ENCODE measurements at regions not wholly inside any gene's neighbourhood (a gene's known extent, or its start where the extent isn't known, plus 50 kb on each side); places are given as distances from the start of the nearest gene placed in this dataset.
A peak's percentile ranks its signal among the peaks of the same experiment; 100 is the strongest.

DNA sequence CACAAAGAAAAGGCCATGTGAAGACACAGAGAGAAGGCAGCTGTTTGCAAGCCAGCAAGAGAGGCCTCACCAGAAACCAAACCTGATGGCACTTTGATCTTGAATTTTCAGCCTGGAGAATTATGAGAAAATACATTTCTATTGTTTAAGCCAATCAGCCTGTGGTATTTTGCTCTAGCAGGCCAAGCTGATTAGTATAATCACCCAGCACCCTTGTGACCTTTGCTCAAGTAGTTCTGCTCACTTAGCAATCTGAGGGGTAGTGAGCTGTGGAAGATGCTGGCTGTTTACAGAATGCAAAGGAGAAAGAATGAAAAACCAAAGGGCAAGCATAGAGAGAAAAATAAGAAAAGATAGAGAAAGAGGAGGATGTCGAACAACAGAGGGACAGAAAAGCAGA lies 396.4 kb upstream of the BOD1L1 start:
- no peak for DNase-seq (ENCODE audit: low read depth, low spot score)
- in situ Hi-C loops (cut with HindIII; ENCODE audit: low pct_unique_long_range_greater_than_20kb, low sequenced_read_pairs), result no loop called here

- no peak for DNase-seq (ENCODE audit: low read depth, low spot score)
- in situ Hi-C loops (cut with HindIII; ENCODE audit: low pct_unique_long_range_greater_than_20kb, low sequenced_read_pairs), result no loop called here
These were observed 397.6 kb upstream of the BOD1L1 start for GRCh38 chr4:14025111-14025510.

DNA sequence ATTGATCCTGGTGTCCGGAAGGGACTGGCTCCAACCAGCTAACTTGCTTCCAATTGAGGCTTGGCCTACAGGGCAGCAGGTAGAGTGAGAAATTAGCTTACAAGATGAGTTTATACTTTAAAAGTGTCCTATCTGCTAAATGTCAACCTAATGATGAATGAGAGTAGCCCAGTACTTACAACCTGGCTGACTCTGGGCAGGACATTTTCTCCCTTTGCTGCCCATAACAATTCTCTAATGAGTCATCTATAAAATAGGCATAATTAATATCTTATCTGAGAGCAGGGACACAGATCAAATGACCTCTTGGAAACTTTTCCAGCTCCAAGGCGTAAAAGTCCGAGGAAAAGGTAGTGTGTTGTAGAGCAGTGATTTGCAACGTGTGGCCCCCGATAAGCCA lies 398.4 kb upstream of the BOD1L1 start:
- in situ Hi-C loops (cut with HindIII; ENCODE audit: low pct_unique_long_range_greater_than_20kb, low sequenced_read_pairs), result no loop called here
- no peak for DNase-seq (ENCODE audit: low read depth, low spot score)

GRCh38 chr4:14028862-14029261 lies 401.3 kb upstream of the BOD1L1 start:
- in situ Hi-C loops (cut with HindIII; ENCODE audit: low pct_unique_long_range_greater_than_20kb, low sequenced_read_pairs), result no loop called here
- DNase-seq (ENCODE audit: low read depth, low spot score), result no peak

DNA sequence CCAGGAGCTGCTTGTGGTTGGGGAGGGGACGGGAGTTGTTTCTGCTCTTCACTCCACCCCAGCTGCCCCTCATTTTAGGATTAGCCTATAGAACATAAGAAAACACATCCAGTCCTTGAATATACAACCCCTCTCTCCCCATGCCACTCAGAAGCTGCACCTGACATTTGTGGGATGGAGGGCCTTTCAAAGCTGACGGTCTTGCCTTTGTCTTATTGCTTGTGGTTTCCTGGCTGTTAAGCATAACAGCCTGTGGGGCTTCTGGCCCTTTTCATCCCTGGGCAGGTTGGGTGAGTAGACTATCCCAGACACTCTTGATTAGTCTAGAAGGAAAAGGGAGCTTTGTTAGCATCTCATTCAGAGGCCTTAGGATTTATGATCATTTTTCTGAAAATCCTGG lies 407.6 kb upstream of the BOD1L1 start:
- no peak for DNase-seq (ENCODE audit: low read depth, low spot score)
- in situ Hi-C loops (cut with HindIII; ENCODE audit: low pct_unique_long_range_greater_than_20kb, low sequenced_read_pairs), result no loop called here

GRCh38 chr4:14043203-14043602 lies 415.7 kb upstream of the BOD1L1 start:
- no peak for DNase-seq (ENCODE audit: low read depth, low spot score)

DNA sequence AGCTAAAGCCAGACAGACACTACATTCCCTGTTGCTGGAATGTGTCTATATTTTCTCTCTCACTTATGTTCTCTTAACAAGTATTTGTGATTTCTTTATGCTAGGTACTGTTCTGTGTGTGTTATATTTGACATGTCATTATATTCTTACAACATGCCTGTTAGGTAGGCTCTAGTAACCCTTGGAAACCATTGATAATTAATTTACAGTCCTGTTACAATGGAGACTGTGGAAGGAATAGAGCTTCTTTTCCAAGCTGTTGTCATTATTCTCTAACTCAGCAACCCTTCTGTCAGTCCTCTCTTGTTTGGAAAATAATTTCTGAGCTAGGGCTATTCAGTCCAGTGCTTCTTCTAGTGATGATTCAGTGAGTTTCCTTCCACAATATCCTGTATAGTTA lies 419.1 kb upstream of the BOD1L1 start:
- in situ Hi-C loops (cut with HindIII; ENCODE audit: low pct_unique_long_range_greater_than_20kb, low sequenced_read_pairs), result no loop called here

More at GRCh38 chr4:14043203-14043602, 415.7 kb upstream of the BOD1L1 start:
- in situ Hi-C loops (cut with HindIII; ENCODE audit: low pct_unique_long_range_greater_than_20kb, low sequenced_read_pairs), result no loop called here

GRCh38 chr4:14047840-14048239 lies 420.3 kb upstream of the BOD1L1 start:
- in situ Hi-C loops (cut with HindIII; ENCODE audit: low pct_unique_long_range_greater_than_20kb, low sequenced_read_pairs), result no loop called here

More for the DNA sequence above, 419.1 kb upstream of the BOD1L1 start:
- DNase-seq (ENCODE audit: low read depth, low spot score), result no peak

DNA sequence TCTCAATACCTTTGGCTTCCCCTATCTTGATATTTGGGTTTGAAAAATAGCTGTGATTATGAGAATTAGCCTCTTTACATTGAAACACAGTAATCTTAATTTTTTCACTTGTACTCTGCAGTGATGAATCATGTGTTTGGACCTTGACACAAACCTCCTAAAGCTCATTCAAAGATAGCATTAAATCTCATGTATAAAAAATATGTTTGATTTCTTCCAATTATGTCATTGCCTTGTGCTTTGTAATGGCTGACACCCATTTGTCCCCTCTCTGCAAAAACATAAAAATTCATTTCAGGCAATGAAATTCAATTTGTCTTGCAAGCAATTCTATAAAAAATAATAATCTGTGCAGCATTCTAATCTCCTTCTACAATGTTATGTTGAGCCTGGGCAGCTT lies 422.4 kb upstream of the BOD1L1 start:
- in situ Hi-C loops (cut with HindIII; ENCODE audit: low pct_unique_long_range_greater_than_20kb, low sequenced_read_pairs), result no loop called here
- no peak for DNase-seq (ENCODE audit: low read depth, low spot score)

More at GRCh38 chr4:14047840-14048239, 420.3 kb upstream of the BOD1L1 start:
- DNase-seq (ENCODE audit: low read depth, low spot score), result no peak

DNA sequence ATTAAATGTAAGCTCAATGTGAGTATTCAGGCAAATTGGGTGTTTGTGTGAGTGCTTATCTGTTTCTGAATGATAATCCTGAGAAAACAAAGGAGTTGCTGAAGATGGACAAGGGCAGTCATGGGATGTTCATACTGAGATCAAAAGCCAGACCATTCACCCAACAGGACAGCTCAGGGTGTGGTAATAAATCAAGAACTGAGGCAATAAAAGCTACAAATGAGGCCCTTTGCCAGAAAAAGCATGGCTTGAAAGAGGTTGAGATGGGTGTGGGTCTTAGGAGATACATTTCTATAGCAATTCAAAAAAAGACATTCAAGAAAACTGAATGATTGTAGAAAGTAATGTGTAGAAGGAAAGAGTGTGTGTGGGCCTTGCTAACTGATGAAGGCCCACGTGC lies 425.8 kb upstream of the BOD1L1 start:
- in situ Hi-C loops (cut with HindIII; ENCODE audit: low pct_unique_long_range_greater_than_20kb, low sequenced_read_pairs), result no loop called here
- no peak for DNase-seq (ENCODE audit: low read depth, low spot score)

- no peak for DNase-seq (ENCODE audit: low read depth, low spot score)
- in situ Hi-C loops (cut with HindIII; ENCODE audit: low pct_unique_long_range_greater_than_20kb, low sequenced_read_pairs), result no loop called here
These were observed 426.9 kb upstream of the BOD1L1 start for GRCh38 chr4:14054391-14054790.

DNA sequence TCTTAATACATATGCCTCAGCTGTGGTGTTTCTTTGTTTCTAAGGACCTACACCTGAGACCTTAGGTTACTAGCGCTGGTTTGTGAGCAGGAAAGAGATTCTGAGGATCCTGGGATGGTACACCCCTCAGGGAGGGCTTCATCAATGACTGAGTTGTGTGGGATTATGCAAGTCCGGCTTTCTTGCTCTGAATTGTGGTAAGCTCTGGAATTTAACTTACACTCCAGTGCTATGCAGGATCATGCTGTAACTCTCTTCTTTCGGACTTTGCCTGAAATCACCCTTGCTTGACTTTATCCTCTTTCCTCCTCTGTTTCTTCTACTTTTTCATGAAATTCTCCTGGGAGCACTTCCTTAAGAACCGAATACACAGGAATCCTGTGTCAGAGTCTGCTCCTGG lies 431.5 kb upstream of the BOD1L1 start:
- peak; percentile 62 for DNase-seq (ENCODE audit: low read depth, low spot score)
- in situ Hi-C loops (cut with HindIII; ENCODE audit: low pct_unique_long_range_greater_than_20kb, low sequenced_read_pairs), result no loop called here

DNA sequence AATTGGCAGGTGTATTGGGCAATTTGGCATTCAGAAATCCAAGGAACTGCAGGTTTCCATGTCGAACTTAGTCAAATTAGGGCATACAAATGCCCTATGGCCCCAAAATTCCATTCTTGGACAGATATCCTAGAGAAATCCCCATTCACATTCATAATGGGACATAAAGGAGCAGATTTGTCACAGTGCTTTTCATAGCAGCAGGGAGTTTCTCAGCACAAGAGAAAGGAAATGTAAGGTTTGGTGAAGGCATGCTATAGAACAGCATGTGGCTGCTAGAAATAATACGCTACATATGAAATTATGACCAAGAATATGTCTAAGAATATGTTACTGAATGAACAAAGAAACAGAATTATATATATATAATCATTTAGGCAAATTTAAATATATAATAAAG lies 437.5 kb upstream of the BOD1L1 start:
- in situ Hi-C loops (cut with HindIII; ENCODE audit: low pct_unique_long_range_greater_than_20kb, low sequenced_read_pairs), result no loop called here
- no peak for DNase-seq (ENCODE audit: low read depth, low spot score)

GRCh38 chr4:14065406-14065805 lies 437.9 kb upstream of the BOD1L1 start:
- DNase-seq (ENCODE audit: low read depth, low spot score), result no peak
- in situ Hi-C loops (cut with HindIII; ENCODE audit: low pct_unique_long_range_greater_than_20kb, low sequenced_read_pairs), result no loop called here

GRCh38 chr4:14066979-14067378 lies 439.5 kb upstream of the BOD1L1 start:
- in situ Hi-C loops (cut with HindIII; ENCODE audit: low pct_unique_long_range_greater_than_20kb, low sequenced_read_pairs), result no loop called here
- DNase-seq (ENCODE audit: low read depth, low spot score), result no peak

DNA sequence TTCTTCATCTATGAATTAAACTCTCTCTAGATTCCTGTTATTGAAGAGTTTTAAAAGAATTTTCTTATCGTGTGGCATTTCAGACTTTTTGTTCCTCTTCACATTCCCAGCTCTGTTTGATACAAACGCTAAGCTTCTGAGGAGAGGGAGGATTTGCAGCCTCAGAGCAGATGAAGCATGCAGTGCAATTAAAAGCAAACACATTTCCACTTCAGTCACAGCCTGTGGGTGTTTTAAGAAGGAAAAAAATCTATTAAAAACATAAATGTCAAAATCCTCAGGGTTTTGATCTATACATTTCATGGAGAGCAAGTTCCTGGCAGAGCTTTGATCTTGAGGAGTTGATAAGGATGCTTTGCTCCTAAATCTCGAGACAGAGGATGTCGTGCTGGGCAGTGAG lies 442.4 kb upstream of the BOD1L1 start:
- in situ Hi-C loops (cut with HindIII; ENCODE audit: low pct_unique_long_range_greater_than_20kb, low sequenced_read_pairs), result no loop called here
- DNase-seq (ENCODE audit: low read depth, low spot score), result no peak

- in situ Hi-C loops (cut with HindIII; ENCODE audit: low pct_unique_long_range_greater_than_20kb, low sequenced_read_pairs), result no loop called here
- DNase-seq (ENCODE audit: low read depth, low spot score), result no peak
These were observed 442.9 kb upstream of the BOD1L1 start for GRCh38 chr4:14070289-14070880.

DNA sequence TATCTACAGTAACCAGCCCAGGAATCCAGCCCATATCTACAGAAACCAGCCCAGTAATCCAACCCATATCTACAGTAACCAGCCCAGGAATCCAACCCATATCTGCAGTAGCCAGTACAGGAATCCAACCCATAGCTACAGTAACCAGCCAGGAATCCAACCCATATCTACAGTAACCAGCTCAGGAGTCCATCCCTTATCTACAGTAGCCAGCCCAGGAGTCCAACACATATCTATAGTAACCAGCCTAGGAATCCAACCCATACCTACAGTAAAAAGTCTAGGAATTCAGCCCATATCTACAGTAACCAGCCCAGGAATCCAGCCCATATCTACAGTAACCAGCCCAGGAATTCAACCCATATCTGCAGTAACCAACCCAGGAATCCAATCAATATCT lies 445.0 kb upstream of the BOD1L1 start:
- in situ Hi-C loops (cut with HindIII; ENCODE audit: low pct_unique_long_range_greater_than_20kb, low sequenced_read_pairs), result no loop called here

DNA sequence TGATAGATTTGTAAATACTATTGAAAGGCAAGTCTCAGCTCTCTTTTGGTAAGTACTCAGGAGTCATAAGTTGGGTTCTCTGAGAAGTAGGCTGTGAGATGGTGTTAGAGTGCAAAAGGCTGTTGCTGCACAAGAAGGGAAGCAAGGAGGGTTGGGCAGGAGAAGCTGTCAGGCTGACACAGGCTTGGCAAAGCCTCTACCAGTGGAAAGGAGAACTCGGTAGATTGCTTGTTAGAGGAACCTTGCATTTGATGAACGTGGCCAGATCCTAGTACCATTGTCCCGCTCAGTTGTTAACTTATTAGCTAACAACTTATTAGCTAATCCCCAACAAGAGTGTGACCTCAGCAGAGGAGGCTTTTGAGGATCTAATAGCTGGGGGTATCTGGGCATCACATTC lies 449.3 kb upstream of the BOD1L1 start:
- no peak for DNase-seq (ENCODE audit: low read depth, low spot score)
- in situ Hi-C loops (cut with HindIII; ENCODE audit: low pct_unique_long_range_greater_than_20kb, low sequenced_read_pairs), result no loop called here

More for the DNA sequence above, 445.0 kb upstream of the BOD1L1 start:
- DNase-seq (ENCODE audit: low read depth, low spot score), result no peak

GRCh38 chr4:14078326-14078725 lies 450.8 kb upstream of the BOD1L1 start:
- DNase-seq (ENCODE audit: low read depth, low spot score), result no peak
- in situ Hi-C loops (cut with HindIII; ENCODE audit: low pct_unique_long_range_greater_than_20kb, low sequenced_read_pairs), result no loop called here
